ENCODE measurements at regions not wholly inside any gene's neighbourhood (a gene's known extent, or its start where the extent isn't known, plus 50 kb on each side); places are given as distances from the start of the nearest gene placed in this dataset.
"Not testable (repeated sequence)": the region's sequence is repeated elsewhere in the genome, so short reads cannot be mapped to it uniquely, and the experiment has no call there.

DNA sequence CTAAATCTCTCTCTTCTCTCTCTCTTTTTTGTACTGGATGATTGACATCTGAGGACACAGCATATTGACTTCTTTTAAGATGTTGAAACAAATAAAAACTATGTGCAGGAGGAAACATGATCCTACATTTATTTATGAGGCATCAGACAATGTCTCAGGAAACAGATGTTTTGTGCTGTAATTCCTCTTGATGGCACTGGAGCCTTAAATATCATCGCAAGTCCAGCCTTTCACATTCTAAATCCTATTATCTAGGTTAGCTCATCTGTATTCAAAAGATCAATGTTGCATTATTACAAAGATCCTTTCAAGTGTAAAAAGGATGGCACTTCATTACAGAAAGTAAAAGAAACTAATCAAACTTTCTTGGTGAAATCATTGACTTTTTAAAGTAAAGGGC is 63.9 kb downstream of the MAT2B start:
- Histone ChIP-seq H3K4me3 (no peak overlapping the region), H3K27ac (no peak overlapping the region)
- TF ChIP-seq, protein P1, sequence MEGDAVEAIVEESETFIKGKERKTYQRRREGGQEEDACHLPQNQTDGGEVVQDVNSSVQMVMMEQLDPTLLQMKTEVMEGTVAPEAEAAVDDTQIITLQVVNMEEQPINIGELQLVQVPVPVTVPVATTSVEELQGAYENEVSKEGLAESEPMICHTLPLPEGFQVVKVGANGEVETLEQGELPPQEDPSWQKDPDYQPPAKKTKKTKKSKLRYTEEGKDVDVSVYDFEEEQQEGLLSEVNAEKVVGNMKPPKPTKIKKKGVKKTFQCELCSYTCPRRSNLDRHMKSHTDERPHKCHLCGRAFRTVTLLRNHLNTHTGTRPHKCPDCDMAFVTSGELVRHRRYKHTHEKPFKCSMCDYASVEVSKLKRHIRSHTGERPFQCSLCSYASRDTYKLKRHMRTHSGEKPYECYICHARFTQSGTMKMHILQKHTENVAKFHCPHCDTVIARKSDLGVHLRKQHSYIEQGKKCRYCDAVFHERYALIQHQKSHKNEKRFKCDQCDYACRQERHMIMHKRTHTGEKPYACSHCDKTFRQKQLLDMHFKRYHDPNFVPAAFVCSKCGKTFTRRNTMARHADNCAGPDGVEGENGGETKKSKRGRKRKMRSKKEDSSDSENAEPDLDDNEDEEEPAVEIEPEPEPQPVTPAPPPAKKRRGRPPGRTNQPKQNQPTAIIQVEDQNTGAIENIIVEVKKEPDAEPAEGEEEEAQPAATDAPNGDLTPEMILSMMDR (IDR thresholded peaks at IDR 0.05): no peak
- DNase-seq (ENCODE audit: low spot score): no peak

- no peak overlapping the region for H3K27ac ChIP-seq
- no peak overlapping the region for H3K4me3 ChIP-seq
- TF ChIP-seq, protein P1 (IDR thresholded peaks at IDR 0.05): no peak
- DNase-seq (ENCODE audit: low spot score): no peak
Observed at GRCh38 chr5:163571744-163572143, 66.3 kb downstream of the MAT2B start.

DNA sequence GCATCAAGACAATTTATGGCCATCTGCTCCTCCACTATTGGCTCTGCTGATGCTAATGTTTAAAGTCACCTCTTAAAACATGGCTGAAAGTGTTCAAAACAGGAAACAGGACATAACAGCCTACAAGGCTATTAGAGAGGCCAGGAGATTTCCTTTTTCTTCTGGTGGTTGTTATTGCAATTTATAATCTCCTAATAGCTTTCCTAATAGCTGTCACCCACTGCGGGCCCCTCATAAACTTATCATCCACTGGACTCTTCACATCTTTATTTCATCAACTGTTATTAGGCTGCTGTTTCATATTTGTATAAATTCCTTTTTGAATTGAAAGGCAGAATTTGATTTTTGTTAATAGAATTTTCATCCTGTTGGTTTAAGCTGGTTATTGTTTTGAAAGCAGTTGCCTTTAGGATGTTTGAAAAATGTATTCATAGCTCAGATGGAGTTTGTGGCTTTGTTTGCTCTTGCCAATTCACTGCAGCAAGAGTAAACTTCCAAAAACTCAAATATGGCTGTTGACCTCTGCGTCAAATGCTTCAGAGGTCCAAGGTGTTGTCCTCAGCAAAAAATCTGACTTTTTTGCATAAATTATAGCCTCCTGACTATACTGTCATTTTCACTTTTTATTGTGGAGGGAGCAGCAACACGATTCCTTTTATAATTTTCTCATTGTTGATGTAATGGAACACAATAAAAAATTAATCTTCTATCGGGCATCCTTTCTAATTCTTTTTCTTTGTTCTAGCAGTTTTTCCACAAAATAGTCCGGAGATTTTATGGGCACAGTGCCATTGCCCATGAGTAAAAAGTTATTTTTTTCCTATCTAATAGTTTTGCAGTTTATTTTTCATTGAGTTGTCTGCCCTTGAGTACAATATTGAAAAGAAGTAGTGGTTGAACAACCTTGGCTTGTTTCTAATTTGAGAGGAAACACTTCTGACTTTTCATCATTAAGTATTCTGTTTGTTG is 69.3 kb downstream of the MAT2B start:
- H3K27ac ChIP-seq: no peak overlapping the region
- TF ChIP-seq, protein P1 (IDR thresholded peaks at IDR 0.05): no peak
- H3K4me3 ChIP-seq: no peak overlapping the region
- no peak for DNase-seq (ENCODE audit: low spot score)

- Histone ChIP-seq H3K4me3 (no peak overlapping the region), H3K27ac (no peak overlapping the region)
- DNase-seq (ENCODE audit: low spot score): no peak
- TF ChIP-seq, protein P1 (IDR thresholded peaks at IDR 0.05): no peak
Observed at GRCh38 chr5:163578652-163579051, 73.2 kb downstream of the MAT2B start.

- no peak overlapping the region for H3K4me3 ChIP-seq
- TF ChIP-seq, protein P1 (IDR thresholded peaks at IDR 0.05): no peak
- H3K27ac ChIP-seq: no peak overlapping the region
- DNase-seq (ENCODE audit: low spot score): no peak
Observed at GRCh38 chr5:163579729-163580128, 74.3 kb downstream of the MAT2B start.

- Histone ChIP-seq H3K4me3 (no peak overlapping the region), H3K27ac (no peak overlapping the region)
- DNase-seq (ENCODE audit: low spot score): no peak
- TF ChIP-seq, protein P1 (IDR thresholded peaks at IDR 0.05): no peak
Observed at GRCh38 chr5:163580516-163580915, 75.1 kb downstream of the MAT2B start.

- not testable (repeated sequence) for DNase-seq (ENCODE audit: low spot score); H3K4me3 ChIP-seq; H3K27ac ChIP-seq
Observed at GRCh38 chr5:163583491-163584153, 78.2 kb downstream of the MAT2B start.
